GM23338 (cell line): ENCODE measurements at regions not wholly inside any gene's neighbourhood (a gene's known extent, or its start where the extent isn't known, plus 50 kb on each side); places are given as distances from the start of the nearest gene placed in this dataset.

ENCODE experiments used
- ATAC-seq: fragments of 200-7000 bp; cut with Tn5 transposase; 3 replicates; pipeline ENCODE4 v1.9.1; 2020
- DNase-seq: peaks from one replicate; pipeline ENCODE4 v3.0.0-alpha.2; 2015; ENCODE audit warnings: low spot score
- H2AFZ ChIP-seq: fragments of 200-600 bp; sonication (generic); 2 replicates; pipeline ENCODE4 v1.8.0; 2016; ENCODE audit warnings: antibody characterized with exemption, mild to moderate bottlenecking, moderate library complexity
- H3F3A ChIP-seq: fragments of 200-600 bp; sonication (generic); replicated peaks from 2 replicates; pipeline ENCODE4 v1.8.0; 2017; ENCODE audit warnings: antibody characterized with exemption, mixed run types, low read depth
- H3K27ac ChIP-seq: fragments of 200-600 bp; sonication (generic); 2 replicates; pipeline ENCODE4 v1.6.1; 2016; ENCODE audit warnings: low read depth
- H3K27me3 ChIP-seq: fragments of 200-600 bp; sonication (generic); 2 replicates; pipeline ENCODE4 v1.8.0; 2016; ENCODE audit warnings: mild to moderate bottlenecking, mixed run types, moderate library complexity; ENCODE audit not compliant: insufficient read depth
- H3K36me3 ChIP-seq: fragments of 200-600 bp; sonication (generic); 2 replicates; pipeline ENCODE4 v1.8.0; 2016; ENCODE audit warnings: mild to moderate bottlenecking; ENCODE audit not compliant: insufficient read depth
- H3K4me1 ChIP-seq: fragments of 200-600 bp; sonication (generic); 2 replicates; pipeline ENCODE4 v1.8.0; 2016; ENCODE audit warnings: mild to moderate bottlenecking, moderate library complexity; ENCODE audit not compliant: insufficient read depth
- H3K4me2 ChIP-seq: fragments of 200-600 bp; sonication (generic); 2 replicates; pipeline ENCODE4 v1.7.1; 2017; ENCODE audit warnings: mixed run types
- H3K4me3 ChIP-seq: fragments of 200-600 bp; sonication (generic); 2 replicates; pipeline ENCODE4 v1.6.1; 2016; ENCODE audit warnings: mixed run types
- H3K79me2 ChIP-seq: fragments of 200-600 bp; sonication (generic); replicated peaks from 2 replicates; pipeline ENCODE4 v1.8.0; 2017; ENCODE audit warnings: mild to moderate bottlenecking; ENCODE audit not compliant: insufficient read depth
- H3K9me2 ChIP-seq: fragments of 200-600 bp; sonication (generic); 2 replicates; pipeline ENCODE4 v1.8.0; 2017; ENCODE audit not compliant: insufficient read depth
- H4K20me1 ChIP-seq: fragments of 200-600 bp; sonication (generic); replicated peaks from 2 replicates; pipeline ENCODE4 v1.8.0; 2017; ENCODE audit warnings: mild to moderate bottlenecking; ENCODE audit not compliant: insufficient read depth
- H3K27ac Mint-ChIP-seq: 2 replicates; pipeline ENCODE4 v1.8.0; 2020; ENCODE audit warnings: inconsistent platforms, mild to moderate bottlenecking, moderate library complexity, mixed read lengths
- H3K27me3 Mint-ChIP-seq: 3 replicates; pipeline ENCODE4 v1.8.0; 2022; ENCODE audit warnings: low read depth, mild to moderate bottlenecking, moderate library complexity, mixed read lengths, inconsistent platforms; ENCODE audit not compliant: insufficient read depth, poor library complexity
- H3K36me3 Mint-ChIP-seq: 3 replicates; pipeline ENCODE4 v1.8.0; 2021; ENCODE audit warnings: low read depth, mild to moderate bottlenecking, inconsistent platforms, moderate library complexity, mixed read lengths
- H3K4me1 Mint-ChIP-seq: 3 replicates; pipeline ENCODE4 v1.8.0; 2020; ENCODE audit warnings: mild to moderate bottlenecking, inconsistent platforms, mixed read lengths
- H3K4me3 Mint-ChIP-seq: 3 replicates; pipeline ENCODE4 v1.8.0; 2021; ENCODE audit warnings: moderate library complexity, mild to moderate bottlenecking, inconsistent platforms, mixed read lengths
- H3K9me3 Mint-ChIP-seq: 3 replicates; pipeline ENCODE4 v1.8.0; 2020; ENCODE audit warnings: moderate library complexity, mild to moderate bottlenecking, inconsistent platforms, mixed read lengths
- CREB1 ChIP-seq: fragments of 250-450 bp; sonication (Bioruptor Pico); IDR thresholded peaks from 2 replicates; pipeline ENCODE4 v1.5.0; 2020; ENCODE audit warnings: low read depth, mild to moderate bottlenecking, moderate library complexity
- ETS1 ChIP-seq: IDR thresholded peaks from 2 replicates; pipeline ENCODE4 v1.6.1; 2016; ENCODE audit warnings: antibody characterized with exemption
- EZH2 ChIP-seq: fragments of 200-600 bp; sonication (generic); IDR thresholded peaks from one replicate; pipeline ENCODE4 v1.8.0; 2017; ENCODE audit warnings: antibody characterized with exemption, mild to moderate bottlenecking, low read depth; ENCODE audit not compliant: unreplicated experiment
- JUNB ChIP-seq: IDR thresholded peaks from one replicate; pipeline ENCODE4 v1.6.1; 2016; ENCODE audit warnings: antibody characterized with exemption; ENCODE audit not compliant: unreplicated experiment
- POLR2AphosphoS5 ChIP-seq: IDR thresholded peaks from 2 replicates; pipeline ENCODE4 v1.6.1; 2016; ENCODE audit warnings: antibody characterized with exemption, low read depth
- STAT1 ChIP-seq: IDR thresholded peaks from one replicate; pipeline ENCODE4 v1.6.1; 2016; ENCODE audit warnings: antibody characterized with exemption; ENCODE audit not compliant: unreplicated experiment
- ZNF331 ChIP-seq: fragments of 250-450 bp; sonication (Bioruptor Pico); IDR thresholded peaks from 2 replicates; pipeline ENCODE4 v1.5.0; 2020; ENCODE audit warnings: low read depth, mild to moderate bottlenecking, moderate library complexity
- TF ChIP-seq, protein P1 (sequence below), 2 experiments: fragments of 200-600 bp in 1 of 2; sonication (generic) in 1 of 2; conservative IDR thresholded peaks; 2 replicates each; pipeline versions ENCODE4 v1.5.1 to v1.6.1; 2016 to 2017; ENCODE audit warnings: antibody characterized with exemption in 2 of 2, low read depth in 2 of 2, mild to moderate bottlenecking in 2 of 2, moderate library complexity in 1 of 2
- TF ChIP-seq, protein P2 (sequence below): IDR thresholded peaks from one replicate; pipeline ENCODE4 v1.6.1; 2018; ENCODE audit warnings: antibody characterized with exemption; ENCODE audit not compliant: unreplicated experiment
- TF ChIP-seq, protein P3 (sequence below): fragments of 250-450 bp; sonication (Bioruptor Pico); IDR thresholded peaks from 2 replicates; pipeline ENCODE4 v1.5.0; 2020; ENCODE audit warnings: mild to moderate bottlenecking, moderate library complexity

DNA sequence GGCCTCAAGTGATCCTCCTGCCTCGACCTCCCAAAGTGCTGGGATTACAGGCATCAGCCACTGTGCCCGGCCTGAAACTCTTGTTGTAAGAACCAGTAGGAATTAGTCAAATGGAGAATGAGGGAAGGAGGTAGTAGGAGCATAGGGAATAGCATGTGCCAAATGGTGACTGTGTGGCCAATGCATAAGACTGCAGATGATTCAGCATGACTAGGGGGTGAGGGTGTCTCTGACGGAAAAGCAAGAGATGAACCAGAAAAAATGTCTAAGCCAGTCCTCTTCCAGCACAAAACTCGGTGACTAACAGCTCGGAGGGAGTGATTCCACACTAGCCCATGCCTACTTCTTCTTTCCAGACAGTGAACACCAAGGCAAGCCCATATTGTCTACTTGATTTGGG lies 58.2 kb upstream of the DUSP21 start:
- Histone ChIP-seq H3K4me3 (no peak overlapping the region), H3F3A (no peaks in the 10 kb centered on the region), H3K27me3 (no peaks in the 10 kb centered on the region), H3K27ac (no peak overlapping the region), H3K4me2 (no peak overlapping the region), H3K79me2 (no peaks in the 10 kb centered on the region), H2AFZ (no peak overlapping the region), H3K9me2 (no peaks in the 10 kb centered on the region), H3K4me1 (no peaks in the 10 kb centered on the region), H3K36me3 (no peaks in the 10 kb centered on the region), H4K20me1 (no peaks in the 10 kb centered on the region)
- no peaks in the 10 kb centered on the region for H3K4me1 Mint-ChIP-seq
- H3K27me3 Mint-ChIP-seq = no peaks in the 10 kb centered on the region
- no peaks in the 10 kb centered on the region; the same call in 2 of the 3 replicates for H3K9me3 Mint-ChIP-seq
- DNase-seq (no peak), ATAC-seq (no peak)
- H3K4me3 Mint-ChIP-seq = no peak overlapping the region
- TF ChIP-seq CREB1 (CRISPR knock-in tag) (no peak), STAT1 (no peak)
- no peak overlapping the region for H3K27ac Mint-ChIP-seq
- H3K36me3 Mint-ChIP-seq = no peaks in the 10 kb centered on the region

GRCh38 chrX:44784241-44784640 lies 59.6 kb upstream of the DUSP21 start:
- Histone ChIP-seq H3K27ac (no peak overlapping the region), H3K4me3 (no peak overlapping the region), H3K36me3 (no peaks in the 10 kb centered on the region), H2AFZ (no peak overlapping the region), H4K20me1 (no peaks in the 10 kb centered on the region), H3K27me3 (no peaks in the 10 kb centered on the region), H3K4me2 (no peak overlapping the region), H3K9me2 (no peaks in the 10 kb centered on the region), H3F3A (no peaks in the 10 kb centered on the region), H3K4me1 (no peaks in the 10 kb centered on the region), H3K79me2 (no peaks in the 10 kb centered on the region)
- Mint-ChIP-seq H3K27ac (no peak overlapping the region), H3K4me1 (no peaks in the 10 kb centered on the region), H3K36me3 (no peaks in the 10 kb centered on the region), H3K4me3 (no peak overlapping the region), H3K9me3 (no peaks in the 10 kb centered on the region; the same call in 2 of the 3 replicates), H3K27me3 (no peaks in the 10 kb centered on the region)
- DNase-seq (no peak), ATAC-seq (no peak)
- no peak for TF ChIP-seq POLR2AphosphoS5
- TF ChIP-seq, protein P1, sequence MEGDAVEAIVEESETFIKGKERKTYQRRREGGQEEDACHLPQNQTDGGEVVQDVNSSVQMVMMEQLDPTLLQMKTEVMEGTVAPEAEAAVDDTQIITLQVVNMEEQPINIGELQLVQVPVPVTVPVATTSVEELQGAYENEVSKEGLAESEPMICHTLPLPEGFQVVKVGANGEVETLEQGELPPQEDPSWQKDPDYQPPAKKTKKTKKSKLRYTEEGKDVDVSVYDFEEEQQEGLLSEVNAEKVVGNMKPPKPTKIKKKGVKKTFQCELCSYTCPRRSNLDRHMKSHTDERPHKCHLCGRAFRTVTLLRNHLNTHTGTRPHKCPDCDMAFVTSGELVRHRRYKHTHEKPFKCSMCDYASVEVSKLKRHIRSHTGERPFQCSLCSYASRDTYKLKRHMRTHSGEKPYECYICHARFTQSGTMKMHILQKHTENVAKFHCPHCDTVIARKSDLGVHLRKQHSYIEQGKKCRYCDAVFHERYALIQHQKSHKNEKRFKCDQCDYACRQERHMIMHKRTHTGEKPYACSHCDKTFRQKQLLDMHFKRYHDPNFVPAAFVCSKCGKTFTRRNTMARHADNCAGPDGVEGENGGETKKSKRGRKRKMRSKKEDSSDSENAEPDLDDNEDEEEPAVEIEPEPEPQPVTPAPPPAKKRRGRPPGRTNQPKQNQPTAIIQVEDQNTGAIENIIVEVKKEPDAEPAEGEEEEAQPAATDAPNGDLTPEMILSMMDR (conservative IDR thresholded peaks at IDR 0.05; ENCODE audit: low read depth in 2 of 2) = no peak
- TF ChIP-seq, protein P2, sequence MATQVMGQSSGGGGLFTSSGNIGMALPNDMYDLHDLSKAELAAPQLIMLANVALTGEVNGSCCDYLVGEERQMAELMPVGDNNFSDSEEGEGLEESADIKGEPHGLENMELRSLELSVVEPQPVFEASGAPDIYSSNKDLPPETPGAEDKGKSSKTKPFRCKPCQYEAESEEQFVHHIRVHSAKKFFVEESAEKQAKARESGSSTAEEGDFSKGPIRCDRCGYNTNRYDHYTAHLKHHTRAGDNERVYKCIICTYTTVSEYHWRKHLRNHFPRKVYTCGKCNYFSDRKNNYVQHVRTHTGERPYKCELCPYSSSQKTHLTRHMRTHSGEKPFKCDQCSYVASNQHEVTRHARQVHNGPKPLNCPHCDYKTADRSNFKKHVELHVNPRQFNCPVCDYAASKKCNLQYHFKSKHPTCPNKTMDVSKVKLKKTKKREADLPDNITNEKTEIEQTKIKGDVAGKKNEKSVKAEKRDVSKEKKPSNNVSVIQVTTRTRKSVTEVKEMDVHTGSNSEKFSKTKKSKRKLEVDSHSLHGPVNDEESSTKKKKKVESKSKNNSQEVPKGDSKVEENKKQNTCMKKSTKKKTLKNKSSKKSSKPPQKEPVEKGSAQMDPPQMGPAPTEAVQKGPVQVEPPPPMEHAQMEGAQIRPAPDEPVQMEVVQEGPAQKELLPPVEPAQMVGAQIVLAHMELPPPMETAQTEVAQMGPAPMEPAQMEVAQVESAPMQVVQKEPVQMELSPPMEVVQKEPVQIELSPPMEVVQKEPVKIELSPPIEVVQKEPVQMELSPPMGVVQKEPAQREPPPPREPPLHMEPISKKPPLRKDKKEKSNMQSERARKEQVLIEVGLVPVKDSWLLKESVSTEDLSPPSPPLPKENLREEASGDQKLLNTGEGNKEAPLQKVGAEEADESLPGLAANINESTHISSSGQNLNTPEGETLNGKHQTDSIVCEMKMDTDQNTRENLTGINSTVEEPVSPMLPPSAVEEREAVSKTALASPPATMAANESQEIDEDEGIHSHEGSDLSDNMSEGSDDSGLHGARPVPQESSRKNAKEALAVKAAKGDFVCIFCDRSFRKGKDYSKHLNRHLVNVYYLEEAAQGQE = no peak
- no peak for TF ChIP-seq STAT1
- TF ChIP-seq CREB1 (CRISPR knock-in tag) = no peak
- TF ChIP-seq, protein P3, sequence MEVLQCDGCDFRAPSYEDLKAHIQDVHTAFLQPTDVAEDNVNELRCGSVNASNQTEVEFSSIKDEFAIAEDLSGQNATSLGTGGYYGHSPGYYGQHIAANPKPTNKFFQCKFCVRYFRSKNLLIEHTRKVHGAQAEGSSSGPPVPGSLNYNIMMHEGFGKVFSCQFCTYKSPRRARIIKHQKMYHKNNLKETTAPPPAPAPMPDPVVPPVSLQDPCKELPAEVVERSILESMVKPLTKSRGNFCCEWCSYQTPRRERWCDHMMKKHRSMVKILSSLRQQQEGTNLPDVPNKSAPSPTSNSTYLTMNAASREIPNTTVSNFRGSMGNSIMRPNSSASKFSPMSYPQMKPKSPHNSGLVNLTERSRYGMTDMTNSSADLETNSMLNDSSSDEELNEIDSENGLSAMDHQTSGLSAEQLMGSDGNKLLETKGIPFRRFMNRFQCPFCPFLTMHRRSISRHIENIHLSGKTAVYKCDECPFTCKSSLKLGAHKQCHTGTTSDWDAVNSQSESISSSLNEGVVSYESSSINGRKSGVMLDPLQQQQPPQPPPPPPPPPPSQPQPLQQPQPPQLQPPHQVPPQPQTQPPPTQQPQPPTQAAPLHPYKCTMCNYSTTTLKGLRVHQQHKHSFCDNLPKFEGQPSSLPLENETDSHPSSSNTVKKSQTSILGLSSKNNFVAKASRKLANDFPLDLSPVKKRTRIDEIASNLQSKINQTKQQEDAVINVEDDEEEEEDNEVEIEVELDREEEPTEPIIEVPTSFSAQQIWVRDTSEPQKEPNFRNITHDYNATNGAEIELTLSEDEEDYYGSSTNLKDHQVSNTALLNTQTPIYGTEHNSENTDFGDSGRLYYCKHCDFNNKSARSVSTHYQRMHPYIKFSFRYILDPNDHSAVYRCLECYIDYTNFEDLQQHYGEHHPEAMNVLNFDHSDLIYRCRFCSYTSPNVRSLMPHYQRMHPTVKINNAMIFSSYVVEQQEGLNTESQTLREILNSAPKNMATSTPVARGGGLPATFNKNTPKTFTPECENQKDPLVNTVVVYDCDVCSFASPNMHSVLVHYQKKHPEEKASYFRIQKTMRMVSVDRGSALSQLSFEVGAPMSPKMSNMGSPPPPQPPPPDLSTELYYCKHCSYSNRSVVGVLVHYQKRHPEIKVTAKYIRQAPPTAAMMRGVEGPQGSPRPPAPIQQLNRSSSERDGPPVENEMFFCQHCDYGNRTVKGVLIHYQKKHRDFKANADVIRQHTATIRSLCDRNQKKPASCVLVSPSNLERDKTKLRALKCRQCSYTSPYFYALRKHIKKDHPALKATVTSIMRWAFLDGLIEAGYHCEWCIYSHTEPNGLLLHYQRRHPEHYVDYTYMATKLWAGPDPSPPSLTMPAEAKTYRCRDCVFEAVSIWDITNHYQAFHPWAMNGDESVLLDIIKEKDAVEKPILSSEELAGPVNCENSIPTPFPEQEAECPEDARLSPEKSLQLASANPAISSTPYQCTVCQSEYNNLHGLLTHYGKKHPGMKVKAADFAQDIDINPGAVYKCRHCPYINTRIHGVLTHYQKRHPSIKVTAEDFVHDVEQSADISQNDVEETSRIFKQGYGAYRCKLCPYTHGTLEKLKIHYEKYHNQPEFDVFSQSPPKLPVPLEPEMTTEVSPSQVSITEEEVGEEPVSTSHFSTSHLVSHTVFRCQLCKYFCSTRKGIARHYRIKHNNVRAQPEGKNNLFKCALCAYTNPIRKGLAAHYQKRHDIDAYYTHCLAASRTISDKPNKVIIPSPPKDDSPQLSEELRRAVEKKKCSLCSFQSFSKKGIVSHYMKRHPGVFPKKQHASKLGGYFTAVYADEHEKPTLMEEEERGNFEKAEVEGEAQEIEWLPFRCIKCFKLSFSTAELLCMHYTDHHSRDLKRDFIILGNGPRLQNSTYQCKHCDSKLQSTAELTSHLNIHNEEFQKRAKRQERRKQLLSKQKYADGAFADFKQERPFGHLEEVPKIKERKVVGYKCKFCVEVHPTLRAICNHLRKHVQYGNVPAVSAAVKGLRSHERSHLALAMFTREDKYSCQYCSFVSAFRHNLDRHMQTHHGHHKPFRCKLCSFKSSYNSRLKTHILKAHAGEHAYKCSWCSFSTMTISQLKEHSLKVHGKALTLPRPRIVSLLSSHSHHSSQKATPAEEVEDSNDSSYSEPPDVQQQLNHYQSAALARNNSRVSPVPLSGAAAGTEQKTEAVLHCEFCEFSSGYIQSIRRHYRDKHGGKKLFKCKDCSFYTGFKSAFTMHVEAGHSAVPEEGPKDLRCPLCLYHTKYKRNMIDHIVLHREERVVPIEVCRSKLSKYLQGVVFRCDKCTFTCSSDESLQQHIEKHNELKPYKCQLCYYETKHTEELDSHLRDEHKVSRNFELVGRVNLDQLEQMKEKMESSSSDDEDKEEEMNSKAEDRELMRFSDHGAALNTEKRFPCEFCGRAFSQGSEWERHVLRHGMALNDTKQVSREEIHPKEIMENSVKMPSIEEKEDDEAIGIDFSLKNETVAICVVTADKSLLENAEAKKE (CRISPR knock-in tag) = no peak
- no peak for TF ChIP-seq ZNF331 (CRISPR knock-in tag)
- TF ChIP-seq EZH2 = no peak
- TF ChIP-seq ETS1 = no peak
- TF ChIP-seq JUNB = no peak
